ENCODE measurements at regions not wholly inside any gene's neighbourhood (a gene's known extent, or its start where the extent isn't known, plus 50 kb on each side); places are given as distances from the start of the nearest gene placed in this dataset.
"Not testable (repeated sequence)": the region's sequence is repeated elsewhere in the genome, so short reads cannot be mapped to it uniquely, and the experiment has no call there.

GRCh38 chr10:62681211-62681940, 123.1 kb upstream of the ADO start:
- in situ Hi-C loops (cut with MboI; ENCODE audit: low pct_unique_long_range_greater_than_20kb, low sequenced_read_pairs) = no loop called here
- DNase-seq = peak; percentile 77

DNA sequence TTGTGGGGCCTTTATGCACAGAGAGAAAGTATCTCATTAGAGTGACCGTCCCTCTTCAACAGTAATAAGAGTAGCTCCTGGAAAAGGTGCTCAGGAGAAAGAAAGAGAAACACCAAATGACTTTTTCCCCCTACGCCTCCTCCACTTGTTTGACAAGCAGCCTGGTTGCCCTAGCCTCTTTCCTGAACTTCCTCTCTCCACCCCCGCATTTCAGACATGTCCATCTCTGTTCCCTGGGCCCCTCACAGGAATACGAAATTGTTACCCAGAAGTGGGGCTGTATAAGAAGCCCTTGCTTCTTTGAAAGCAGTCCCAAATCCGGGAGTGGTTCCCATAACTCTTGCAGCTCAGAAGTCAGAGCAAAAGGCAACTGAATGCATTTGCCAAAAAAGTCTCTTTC, 119.6 kb upstream of the ADO start:
- in situ Hi-C loops (cut with MboI; ENCODE audit: low pct_unique_long_range_greater_than_20kb, low sequenced_read_pairs) = no loop called here
- peak; percentile 51 for DNase-seq

DNA sequence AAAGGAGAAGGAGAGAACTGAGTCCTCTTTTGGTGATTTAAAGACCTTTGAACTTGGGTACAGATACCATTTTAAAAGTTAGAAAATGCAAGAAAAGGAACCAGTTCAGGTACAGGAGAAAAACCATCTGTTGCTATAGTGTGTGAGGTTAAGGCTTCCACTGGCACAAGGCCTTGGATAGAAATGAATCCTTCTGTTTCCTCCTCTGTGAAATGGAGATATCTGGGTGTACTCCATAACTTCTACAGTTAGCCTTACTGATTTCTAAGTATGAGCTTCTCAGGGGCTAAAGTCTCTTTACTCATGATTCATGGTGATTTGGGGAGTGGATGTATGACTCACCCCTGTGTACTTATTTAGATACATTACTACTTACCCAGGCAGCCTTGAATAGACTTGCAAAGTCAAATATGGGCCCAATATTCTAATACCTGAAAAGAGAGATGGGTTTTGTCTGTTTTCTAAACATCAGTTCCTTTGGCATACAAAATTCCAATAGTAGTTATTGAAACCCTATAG, 117.2 kb upstream of the ADO start:
- in situ Hi-C loops (cut with MboI; ENCODE audit: low pct_unique_long_range_greater_than_20kb, low sequenced_read_pairs) = no loop called here
- DNase-seq = no peak

GRCh38 chr10:62688971-62689700, 115.4 kb upstream of the ADO start:
- in situ Hi-C loops (cut with MboI; ENCODE audit: low pct_unique_long_range_greater_than_20kb, low sequenced_read_pairs) = no loop called here
- no peak for DNase-seq

GRCh38 chr10:62689712-62690111, 114.8 kb upstream of the ADO start:
- in situ Hi-C loops (cut with MboI; ENCODE audit: low pct_unique_long_range_greater_than_20kb, low sequenced_read_pairs) = no loop called here
- peak; percentile 48 for DNase-seq

DNA sequence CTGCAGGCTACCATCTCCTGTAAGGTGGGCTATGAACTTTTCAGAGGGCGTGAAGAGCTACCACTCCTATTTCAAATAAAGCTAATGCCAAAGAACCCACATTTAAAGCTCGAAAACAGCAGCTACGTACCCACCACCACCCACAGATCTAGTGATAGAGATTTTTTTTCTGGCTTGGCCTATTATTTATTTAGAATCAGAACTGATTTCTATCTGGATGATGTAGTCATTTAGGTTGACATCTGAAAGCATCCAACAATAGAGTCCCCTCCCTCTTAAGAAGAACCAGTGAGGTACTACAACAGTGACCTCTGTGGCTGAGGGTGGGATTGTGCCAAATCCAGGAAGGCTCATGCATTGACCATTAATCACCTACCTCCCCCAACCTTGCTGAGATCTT, 113.8 kb upstream of the ADO start:
- no peak for DNase-seq

GRCh38 chr10:62691336-62691735, 113.2 kb upstream of the ADO start:
- in situ Hi-C loops (cut with MboI; ENCODE audit: low pct_unique_long_range_greater_than_20kb, low sequenced_read_pairs) = no loop called here
- DNase-seq = no peak

More for the DNA sequence above, 113.8 kb upstream of the ADO start:
- in situ Hi-C loops (cut with MboI; ENCODE audit: low pct_unique_long_range_greater_than_20kb, low sequenced_read_pairs) = no loop called here

GRCh38 chr10:62692085-62692484, 112.4 kb upstream of the ADO start:
- in situ Hi-C loops (cut with MboI; ENCODE audit: low pct_unique_long_range_greater_than_20kb, low sequenced_read_pairs) = no loop called here
- DNase-seq = no peak

DNA sequence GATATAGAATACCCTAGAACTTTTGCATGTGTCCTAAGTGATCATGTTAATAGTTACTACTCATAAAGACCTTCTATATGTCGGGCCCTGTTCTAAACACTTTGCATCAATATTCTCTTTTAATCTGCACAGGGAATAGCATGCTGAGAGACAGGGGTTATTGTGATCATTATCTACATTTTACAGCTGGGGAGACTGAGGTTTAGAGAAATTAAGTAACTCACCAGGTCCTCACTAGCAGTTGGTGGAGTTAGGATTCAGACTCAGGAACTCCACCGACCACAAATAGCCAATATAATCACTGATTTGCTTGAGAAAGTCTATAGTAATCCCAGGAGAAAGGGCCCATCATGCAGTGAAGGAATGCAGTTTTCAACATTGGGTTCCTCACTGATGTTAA, 111.2 kb upstream of the ADO start:
- in situ Hi-C loops (cut with MboI; ENCODE audit: low pct_unique_long_range_greater_than_20kb, low sequenced_read_pairs) = no loop called here
- DNase-seq = no peak

DNA sequence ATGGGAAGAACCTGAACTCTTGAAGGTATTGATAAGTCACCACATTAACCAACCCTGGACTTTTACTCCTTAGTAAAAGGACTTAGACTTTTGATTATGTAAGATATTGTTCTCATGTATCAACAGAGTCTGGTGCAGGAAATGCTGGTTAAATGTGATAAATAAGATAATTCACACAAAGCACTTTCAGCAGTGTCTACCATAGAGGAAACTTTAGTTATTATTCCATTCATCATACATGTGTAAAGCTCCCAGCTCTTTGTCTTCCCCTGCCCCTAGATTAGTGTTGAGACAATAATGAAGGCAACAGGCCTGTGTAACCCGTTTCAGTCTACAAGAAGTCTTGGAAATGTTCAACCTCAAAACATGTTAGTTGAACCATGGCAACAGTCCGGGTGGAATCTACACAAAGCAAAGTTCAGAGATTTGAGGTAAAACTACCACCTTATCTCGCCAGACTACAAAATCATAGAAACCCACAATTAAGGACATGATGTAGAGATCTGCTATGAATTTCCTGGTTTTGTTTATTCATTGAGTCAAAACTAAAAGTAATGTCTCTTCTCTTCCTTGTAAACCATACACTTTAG, 109.9 kb upstream of the ADO start:
- no peak for DNase-seq
- in situ Hi-C loops (cut with MboI; ENCODE audit: low pct_unique_long_range_greater_than_20kb, low sequenced_read_pairs) = no loop called here

DNA sequence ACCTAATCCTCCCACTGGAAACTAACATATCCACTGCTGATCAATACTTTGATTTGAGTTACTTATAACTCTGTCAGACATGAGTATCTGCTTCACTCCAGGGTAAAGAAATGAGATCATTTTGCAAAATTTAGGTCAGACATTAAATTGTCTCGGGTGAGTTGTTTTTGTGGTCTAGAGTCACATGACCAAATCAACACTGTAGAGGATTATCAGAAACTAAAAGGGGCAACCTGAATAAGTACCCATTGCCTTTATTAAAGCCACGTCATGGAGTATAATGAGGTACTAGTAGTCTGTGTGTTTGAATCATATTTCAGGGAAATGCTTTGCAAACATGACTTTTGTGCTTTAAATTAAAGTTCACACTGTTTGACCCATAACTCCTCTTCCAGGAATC, 107.7 kb upstream of the ADO start:
- in situ Hi-C loops (cut with MboI; ENCODE audit: low pct_unique_long_range_greater_than_20kb, low sequenced_read_pairs) = no loop called here

GRCh38 chr10:62699148-62699547, 105.4 kb upstream of the ADO start:
- no peak for DNase-seq

More for the DNA sequence above, 107.7 kb upstream of the ADO start:
- no peak for DNase-seq

GRCh38 chr10:62704121-62704520, 100.4 kb upstream of the ADO start:
- in situ Hi-C loops (cut with MboI; ENCODE audit: low pct_unique_long_range_greater_than_20kb, low sequenced_read_pairs); DNase-seq: not testable (repeated sequence)

More at GRCh38 chr10:62699148-62699547, 105.4 kb upstream of the ADO start:
- in situ Hi-C loops (cut with MboI; ENCODE audit: low pct_unique_long_range_greater_than_20kb, low sequenced_read_pairs) = no loop called here

DNA sequence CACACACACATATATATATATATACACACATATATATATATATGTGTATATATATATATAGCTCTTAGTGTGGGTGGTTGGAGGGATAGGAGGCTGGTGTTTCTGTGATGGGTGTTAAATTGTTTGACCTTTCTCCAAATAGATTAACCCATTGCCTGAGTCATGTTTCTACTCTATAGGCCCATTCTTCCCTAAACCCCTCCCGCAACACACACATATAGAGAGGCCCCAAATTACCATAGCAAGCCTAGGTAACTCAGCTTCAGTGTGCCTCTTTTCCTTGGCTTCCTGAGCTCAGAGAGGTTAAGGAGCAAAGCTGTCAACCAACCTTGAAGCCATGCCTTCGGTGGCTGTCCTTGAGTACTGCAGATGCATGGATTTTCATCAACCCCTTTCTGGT, 98.7 kb upstream of the ADO start:
- no peak for DNase-seq
- in situ Hi-C loops (cut with MboI; ENCODE audit: low pct_unique_long_range_greater_than_20kb, low sequenced_read_pairs) = no loop called here

GRCh38 chr10:62707810-62708209, 96.7 kb upstream of the ADO start:
- in situ Hi-C loops (cut with MboI; ENCODE audit: low pct_unique_long_range_greater_than_20kb, low sequenced_read_pairs) = no loop called here
- DNase-seq = no peak

- in situ Hi-C loops (cut with MboI; ENCODE audit: low pct_unique_long_range_greater_than_20kb, low sequenced_read_pairs) = no loop called here
- DNase-seq = peak; percentile 47
Observed at GRCh38 chr10:62708569-62708968, 96.0 kb upstream of the ADO start.

DNA sequence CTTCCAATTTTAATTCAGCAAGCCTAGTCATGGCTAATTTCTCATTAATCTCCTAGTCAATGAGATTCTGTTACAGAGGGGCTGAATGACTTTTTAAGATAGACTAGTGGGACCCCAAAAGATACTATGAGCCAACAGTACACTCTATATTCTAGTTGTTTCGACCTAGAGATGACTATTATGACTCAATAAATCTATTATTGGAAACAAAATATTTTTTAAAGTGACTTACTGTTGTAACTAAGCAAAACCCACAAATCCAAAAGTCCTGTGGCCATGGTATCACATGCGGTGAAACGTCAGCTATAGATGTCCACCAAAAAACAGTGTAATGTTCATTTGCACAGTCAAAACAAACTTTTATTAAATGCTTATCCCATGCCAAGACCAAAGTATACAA, 95.3 kb upstream of the ADO start:
- DNase-seq = no peak
- in situ Hi-C loops (cut with MboI; ENCODE audit: low pct_unique_long_range_greater_than_20kb, low sequenced_read_pairs) = no loop called here

GRCh38 chr10:62710182-62710581, 94.3 kb upstream of the ADO start:
- DNase-seq = peak; percentile 35
- in situ Hi-C loops (cut with MboI; ENCODE audit: low pct_unique_long_range_greater_than_20kb, low sequenced_read_pairs) = no loop called here

DNA sequence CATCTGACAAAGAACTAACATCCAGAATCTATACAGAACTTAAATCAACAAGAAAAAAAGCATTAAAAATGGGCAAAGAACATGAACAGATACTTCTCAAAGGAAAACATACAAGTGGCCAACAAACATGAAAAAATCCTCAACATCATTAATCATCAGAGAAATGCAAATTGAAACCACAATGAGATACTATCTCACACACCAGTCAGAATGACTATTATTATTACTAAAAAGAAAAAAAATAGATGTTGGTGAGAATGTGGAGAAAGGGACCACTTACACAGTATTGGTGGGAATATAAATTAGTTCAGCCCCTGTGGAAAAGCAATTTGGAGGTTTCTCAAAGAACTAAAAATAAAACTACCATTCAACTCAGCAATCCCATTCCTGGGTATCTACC, 89.1 kb upstream of the ADO start:
- DNase-seq = no peak
- in situ Hi-C loops (cut with MboI; ENCODE audit: low pct_unique_long_range_greater_than_20kb, low sequenced_read_pairs) = no loop called here

- no peak for DNase-seq
- in situ Hi-C loops (cut with MboI; ENCODE audit: low pct_unique_long_range_greater_than_20kb, low sequenced_read_pairs) = no loop called here
Observed at GRCh38 chr10:62718585-62718984, 85.9 kb upstream of the ADO start.

All from KBM-7 (cell line).